NT2/D1 (cell line): ENCODE measurements at regions not wholly inside any gene's neighbourhood (a gene's known extent, or its start where the extent isn't known, plus 50 kb on each side); places are given as distances from the start of the nearest gene placed in this dataset.

Experiments used
- DNase-seq: peaks from one replicate; pipeline ENCODE4 v3.0.0-alpha.2; 2011; ENCODE audit warnings: low read depth, low spot score
- H3K27me3 ChIP-seq: 2 replicates; pipeline ENCODE4 v1.6.0; 2011; ENCODE audit warnings: mild to moderate bottlenecking; ENCODE audit not compliant: insufficient read length, insufficient read depth
- H3K36me3 ChIP-seq: 2 replicates; pipeline ENCODE4 v1.6.1; 2011; ENCODE audit warnings: mild to moderate bottlenecking, low read length, mixed read lengths; ENCODE audit not compliant: insufficient read depth, insufficient read length
- H3K4me1 ChIP-seq: 2 replicates; pipeline ENCODE4 v1.5.1; 2011; ENCODE audit not compliant: insufficient read depth, insufficient read length
- H3K4me3 ChIP-seq: 2 replicates; pipeline ENCODE4 v1.5.1; 2011; ENCODE audit warnings: low read depth; ENCODE audit not compliant: insufficient read length
- H3K9ac ChIP-seq: 2 replicates; pipeline ENCODE4 v1.6.0; 2011; ENCODE audit warnings: low read depth; ENCODE audit not compliant: insufficient read length
- H3K9me3 ChIP-seq: 2 replicates; pipeline ENCODE4 v1.5.1; 2011; ENCODE audit warnings: mild to moderate bottlenecking, low read length; ENCODE audit not compliant: insufficient read depth
- SUZ12 ChIP-seq: IDR thresholded peaks from 2 replicates; pipeline ENCODE4 v1.6.1; 2011; ENCODE audit not compliant: insufficient read length, insufficient read depth; ENCODE audit errors: extremely low read depth
- YY1 ChIP-seq: IDR thresholded peaks from 2 replicates; pipeline ENCODE4 v1.6.1; 2011; ENCODE audit not compliant: insufficient read length, insufficient read depth
- ZNF274 ChIP-seq: IDR thresholded peaks from 2 replicates; pipeline ENCODE4 v1.6.1; 2011; ENCODE audit warnings: mild to moderate bottlenecking, low read depth, low read length

GRCh38 chr1:148318123-148318903, 164.8 kb downstream of the PPIAL4G start:
- DNase-seq: no peak
- no peak overlapping the region for H3K4me3 ChIP-seq
- H3K27me3 ChIP-seq: no peaks in the 10 kb centered on the region
- no peaks in the 10 kb centered on the region for H3K36me3 ChIP-seq
- peaks cover 11% of the 10 kb centered on the region; the same call in 1 of the 2 replicates for H3K9me3 ChIP-seq
- no peak overlapping the region for H3K9ac ChIP-seq
- TF ChIP-seq ZNF274: no peak
- no peak for TF ChIP-seq YY1
- TF ChIP-seq SUZ12: no peak
- no peaks in the 10 kb centered on the region for H3K4me1 ChIP-seq

- Histone ChIP-seq H3K4me1 (no peaks in the 10 kb centered on the region), H3K9ac (no peak overlapping the region), H3K27me3 (no peaks in the 10 kb centered on the region), H3K4me3 (no peak overlapping the region), H3K36me3 (no peaks in the 10 kb centered on the region), H3K9me3 (peaks cover 11% of the 10 kb centered on the region; the same call in 1 of the 2 replicates)
- DNase-seq: no peak
- TF ChIP-seq YY1: no peak
- TF ChIP-seq SUZ12: no peak
- TF ChIP-seq ZNF274: no peak
These were observed 165.4 kb upstream of the NBPF11 start for GRCh38 chr1:148317288-148317985.

- Histone ChIP-seq H3K27me3 (no peaks in the 10 kb centered on the region), H3K4me3 (no peak overlapping the region), H3K9me3 (peaks cover 13% of the 10 kb centered on the region; the same call in 1 of the 2 replicates), H3K36me3 (no peaks in the 10 kb centered on the region), H3K4me1 (no peaks in the 10 kb centered on the region), H3K9ac (no peak overlapping the region)
- no peak for DNase-seq
- TF ChIP-seq ZNF274: no peak
- TF ChIP-seq YY1: no peak
These were observed 163.2 kb upstream of the NBPF11 start for GRCh38 chr1:148315071-148315811.

- H3K36me3 ChIP-seq: peaks cover 6% of the 10 kb centered on the region
- H3K9ac ChIP-seq: no peak overlapping the region
- no peak for TF ChIP-seq ZNF274
- no peak for TF ChIP-seq YY1
- TF ChIP-seq SUZ12: no peak
- peaks cover 13% of the 10 kb centered on the region; the same call in 1 of the 2 replicates for H3K9me3 ChIP-seq
- H3K27me3 ChIP-seq: no peaks in the 10 kb centered on the region
- no peaks in the 10 kb centered on the region for H3K4me1 ChIP-seq
- DNase-seq: no peak
- H3K4me3 ChIP-seq: no peak overlapping the region
These were observed 158.7 kb upstream of the NBPF11 start for GRCh38 chr1:148310807-148311206.

GRCh38 chr1:148309940-148310500, 157.9 kb upstream of the NBPF11 start:
- no peak overlapping the region for H3K9ac ChIP-seq
- no peak overlapping the region for H3K4me3 ChIP-seq
- no peaks in the 10 kb centered on the region for H3K27me3 ChIP-seq
- H3K9me3 ChIP-seq: peaks cover 13% of the 10 kb centered on the region; the same call in 1 of the 2 replicates
- peaks cover 6% of the 10 kb centered on the region for H3K36me3 ChIP-seq
- H3K4me1 ChIP-seq: no peaks in the 10 kb centered on the region
- no peak for TF ChIP-seq SUZ12
- no peak for TF ChIP-seq ZNF274
- no peak for TF ChIP-seq YY1
- DNase-seq: no peak

GRCh38 chr1:148308832-148309458, 156.9 kb upstream of the NBPF11 start:
- Histone ChIP-seq H3K36me3 (peaks cover 6% of the 10 kb centered on the region), H3K9me3 (peaks cover 13% of the 10 kb centered on the region; the same call in 1 of the 2 replicates), H3K4me1 (no peaks in the 10 kb centered on the region), H3K4me3 (no peak overlapping the region), H3K9ac (no peak overlapping the region), H3K27me3 (no peaks in the 10 kb centered on the region)
- DNase-seq: no peak
- TF ChIP-seq SUZ12: no peak
- TF ChIP-seq YY1: no peak
- TF ChIP-seq ZNF274: no peak
